Tibial nerve (tissue), 4 donors: ENCODE measurements at regions not wholly inside any gene's neighbourhood (a gene's known extent, or its start where the extent isn't known, plus 50 kb on each side); places are given as distances from the start of the nearest gene placed in this dataset.
"Not testable (repeated sequence)": the region's sequence is repeated elsewhere in the genome, so short reads cannot be mapped to it uniquely, and the experiment has no call there.

Source experiments
- DNase-seq, 2 donors: peaks; one replicate each; pipeline ENCODE4 v3.0.0-alpha.2; 2019; ENCODE audit warnings: low spot score in 2 of 2
- H3K27ac ChIP-seq, 4 donors: fragments of 200-600 bp; sonication (generic) in 3 of 4; one replicate each; pipeline ENCODE4 v1.5.1; 2017 to 2019; ENCODE audit warnings: mild to moderate bottlenecking in 1 of 4
- H3K27me3 ChIP-seq, 2 donors: fragments of 200-600 bp; sonication (generic) in 1 of 2; one replicate each; pipeline versions ENCODE4 v1.5.1 to v1.6.0; 2017 to 2019
- H3K36me3 ChIP-seq, 3 donors: fragments of 200-600 bp; sonication (generic); one replicate each; pipeline ENCODE4 v1.5.1; 2018 to 2019
- H3K4me1 ChIP-seq, 4 donors: fragments of 200-600 bp; sonication (generic) in 3 of 4; one replicate each; pipeline ENCODE4 v1.5.1; 2017 to 2019
- H3K4me3 ChIP-seq, 4 donors: fragments of 200-600 bp; sonication (generic) in 3 of 4; one replicate each; pipeline ENCODE4 v1.5.1; 2017 to 2019; ENCODE audit warnings: mild to moderate bottlenecking in 1 of 4, moderate library complexity in 1 of 4
- H3K9me3 ChIP-seq, 4 donors: fragments of 200-600 bp; sonication (generic) in 3 of 4; one replicate each; pipeline ENCODE4 v1.5.1; 2017 to 2019
- EP300 ChIP-seq, 2 donors: sonication (generic); formaldehyde crosslinking; IDR thresholded peaks; one replicate each; pipeline ENCODE4 v1.6.1; 2017; ENCODE audit warnings: antibody characterized with exemption in 2 of 2, mild to moderate bottlenecking in 1 of 2
- POLR2A ChIP-seq, 2 donors: fragments of 450-650 bp; IDR thresholded peaks; one replicate each; pipeline ENCODE4 v1.6.1; 2017; ENCODE audit warnings: antibody characterized with exemption in 2 of 2, mild to moderate bottlenecking in 2 of 2, moderate library complexity in 2 of 2
- WGBS, 2 donors: methylation state at CpG; one replicate each; pipeline ENCODE4 v1.1.5; 2018; 5-methylcytosine and 5-hydroxymethylcytosine counted together
- TF ChIP-seq, protein P1 (sequence below), 5 experiments: fragments of 200-600 bp in 3 of 5; fragments of 450-650 bp in 2 of 5; sonication (generic) in 3 of 5; IDR thresholded peaks; one replicate each; pipeline ENCODE4 v1.5.1; 2016 to 2019; ENCODE audit warnings: antibody characterized with exemption in 5 of 5, mild to moderate bottlenecking in 3 of 5, moderate library complexity in 2 of 5

DNA sequence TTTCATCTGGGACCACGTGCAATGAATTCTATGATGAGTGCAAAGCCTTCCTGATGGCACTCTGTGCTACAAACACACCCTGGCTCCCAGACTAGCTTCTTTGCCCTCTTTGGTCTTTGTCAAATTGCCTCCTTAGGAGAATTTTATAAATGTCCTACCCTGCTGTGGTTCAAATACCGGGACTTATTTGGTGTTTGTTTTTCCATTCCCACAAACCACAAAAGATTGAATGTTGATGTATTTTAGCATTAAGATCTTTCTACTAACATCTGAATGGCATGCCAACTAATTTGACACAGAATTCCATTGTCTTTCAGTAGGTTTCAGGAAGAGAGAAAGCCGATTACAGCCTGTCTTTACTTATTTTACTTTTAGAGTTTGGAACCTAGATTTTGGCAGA is 424.2 kb upstream of the SLC35B3 start:
- H3K27me3 ChIP-seq, result no peaks in the 10 kb centered on the region
- no peaks in the 10 kb centered on the region for H3K9me3 ChIP-seq
- DNase-seq, result no peak
- H3K4me3 ChIP-seq, result no peak overlapping the region
- no peaks in the 10 kb centered on the region for H3K36me3 ChIP-seq
- no peaks in the 10 kb centered on the region for H3K4me1 ChIP-seq
- TF ChIP-seq POLR2A (IDR thresholded peaks at IDR 0.05) (no peak), EP300 (IDR thresholded peaks at IDR 0.05) (no peak)
- TF ChIP-seq, protein P1, sequence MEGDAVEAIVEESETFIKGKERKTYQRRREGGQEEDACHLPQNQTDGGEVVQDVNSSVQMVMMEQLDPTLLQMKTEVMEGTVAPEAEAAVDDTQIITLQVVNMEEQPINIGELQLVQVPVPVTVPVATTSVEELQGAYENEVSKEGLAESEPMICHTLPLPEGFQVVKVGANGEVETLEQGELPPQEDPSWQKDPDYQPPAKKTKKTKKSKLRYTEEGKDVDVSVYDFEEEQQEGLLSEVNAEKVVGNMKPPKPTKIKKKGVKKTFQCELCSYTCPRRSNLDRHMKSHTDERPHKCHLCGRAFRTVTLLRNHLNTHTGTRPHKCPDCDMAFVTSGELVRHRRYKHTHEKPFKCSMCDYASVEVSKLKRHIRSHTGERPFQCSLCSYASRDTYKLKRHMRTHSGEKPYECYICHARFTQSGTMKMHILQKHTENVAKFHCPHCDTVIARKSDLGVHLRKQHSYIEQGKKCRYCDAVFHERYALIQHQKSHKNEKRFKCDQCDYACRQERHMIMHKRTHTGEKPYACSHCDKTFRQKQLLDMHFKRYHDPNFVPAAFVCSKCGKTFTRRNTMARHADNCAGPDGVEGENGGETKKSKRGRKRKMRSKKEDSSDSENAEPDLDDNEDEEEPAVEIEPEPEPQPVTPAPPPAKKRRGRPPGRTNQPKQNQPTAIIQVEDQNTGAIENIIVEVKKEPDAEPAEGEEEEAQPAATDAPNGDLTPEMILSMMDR (IDR thresholded peaks at IDR 0.05), result no peak
- WGBS, 2 donors, result 56 to 63% methylated on average over 3 of the region's 3 CpGs
- no peak overlapping the region for H3K27ac ChIP-seq

DNA sequence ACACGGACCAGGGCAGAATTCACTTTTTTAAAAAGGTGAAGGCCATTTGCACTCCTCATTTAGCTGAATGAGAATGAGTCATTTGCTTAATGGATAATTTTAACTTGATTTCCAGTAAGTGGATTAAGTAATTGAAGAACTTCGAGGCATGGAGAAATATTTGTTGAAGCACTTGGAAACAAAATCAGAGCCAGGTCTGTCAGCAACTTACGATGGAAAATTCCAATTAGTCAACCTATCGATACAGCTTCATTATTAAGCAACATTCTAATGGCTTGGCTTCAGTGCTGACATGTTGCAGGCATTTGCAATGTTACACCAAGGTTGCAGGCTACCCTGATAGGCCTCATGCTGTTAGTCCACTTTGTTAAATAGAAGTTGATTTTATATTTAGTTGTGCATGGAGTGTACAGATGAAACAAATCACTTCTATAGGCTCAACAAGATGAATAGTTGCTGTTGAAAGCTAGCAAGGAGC is 423.5 kb upstream of the SLC35B3 start:
- no peaks in the 10 kb centered on the region for H3K36me3 ChIP-seq
- H3K4me3 ChIP-seq, result no peak overlapping the region
- no peaks in the 10 kb centered on the region for H3K9me3 ChIP-seq
- TF ChIP-seq, protein P1 (IDR thresholded peaks at IDR 0.05), result no peak
- TF ChIP-seq POLR2A (IDR thresholded peaks at IDR 0.05) (no peak), EP300 (IDR thresholded peaks at IDR 0.05) (no peak)
- H3K27me3 ChIP-seq, result no peaks in the 10 kb centered on the region
- H3K4me1 ChIP-seq, result no peaks in the 10 kb centered on the region
- WGBS, 2 donors, result 63 to 73% methylated on average over 4 of the region's 4 CpGs
- DNase-seq, result no peak
- H3K27ac ChIP-seq, result no peak overlapping the region

DNA sequence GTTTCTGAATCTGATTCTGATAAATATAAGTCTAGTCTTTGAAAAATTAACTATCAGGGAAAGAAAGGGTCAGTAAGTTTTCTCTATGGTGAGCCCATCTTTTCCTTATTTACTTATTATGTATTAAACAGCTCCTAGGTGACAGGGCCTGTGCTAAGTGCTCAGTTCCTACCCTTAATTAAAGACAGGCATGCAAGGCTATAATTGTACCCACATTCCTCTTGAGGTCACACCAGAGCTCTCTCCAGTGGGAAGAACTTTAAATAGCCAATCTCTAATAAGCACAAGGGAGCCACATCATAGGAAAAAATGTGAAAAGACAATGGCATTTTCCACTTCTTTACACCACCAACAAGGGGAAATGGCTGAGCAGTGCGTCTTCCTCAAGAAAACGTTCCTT is 421.8 kb upstream of the SLC35B3 start:
- no peak for TF ChIP-seq EP300 (IDR thresholded peaks at IDR 0.05)
- TF ChIP-seq, protein P1 (IDR thresholded peaks at IDR 0.05), result no peak
- TF ChIP-seq POLR2A (IDR thresholded peaks at IDR 0.05), result no peak
- Histone ChIP-seq H3K36me3 (no peaks in the 10 kb centered on the region), H3K9me3 (no peaks in the 10 kb centered on the region), H3K4me3 (no peak overlapping the region), H3K27ac (no peak overlapping the region), H3K27me3 (no peaks in the 10 kb centered on the region), H3K4me1 (no peaks in the 10 kb centered on the region)
- 60 to 62% methylated on average over 2 of the region's 2 CpGs for WGBS, 2 donors
- no peak for DNase-seq

DNA sequence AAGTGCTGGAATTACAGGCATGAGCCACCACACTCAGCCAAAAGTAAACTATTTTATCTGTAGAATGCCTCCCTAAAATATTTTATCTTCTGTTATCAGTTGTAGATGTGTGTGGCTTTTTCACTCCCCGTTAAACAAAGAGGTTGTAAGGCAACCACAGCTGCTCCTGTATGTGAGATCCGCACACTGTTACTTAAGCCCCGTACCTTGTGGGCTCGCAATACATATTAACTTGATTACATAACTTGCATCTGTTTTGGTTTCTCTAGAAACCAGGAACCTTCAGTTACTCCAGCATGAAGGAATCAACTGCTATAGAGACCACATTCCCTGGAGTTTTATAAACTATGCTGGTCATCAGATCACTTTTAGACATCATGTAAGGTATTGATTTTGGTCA is 420.1 kb upstream of the SLC35B3 start:
- no peak overlapping the region for H3K27ac ChIP-seq
- no peaks in the 10 kb centered on the region for H3K9me3 ChIP-seq
- no peaks in the 10 kb centered on the region for H3K27me3 ChIP-seq
- WGBS, 2 donors, result 80% methylated on average over 4 of the region's 4 CpGs
- H3K4me3 ChIP-seq, result no peak overlapping the region
- TF ChIP-seq EP300 (IDR thresholded peaks at IDR 0.05), result no peak
- TF ChIP-seq POLR2A (IDR thresholded peaks at IDR 0.05), result no peak
- TF ChIP-seq, protein P1 (IDR thresholded peaks at IDR 0.05), result no peak
- H3K36me3 ChIP-seq, result no peaks in the 10 kb centered on the region
- no peaks in the 10 kb centered on the region for H3K4me1 ChIP-seq
- no peak for DNase-seq

DNA sequence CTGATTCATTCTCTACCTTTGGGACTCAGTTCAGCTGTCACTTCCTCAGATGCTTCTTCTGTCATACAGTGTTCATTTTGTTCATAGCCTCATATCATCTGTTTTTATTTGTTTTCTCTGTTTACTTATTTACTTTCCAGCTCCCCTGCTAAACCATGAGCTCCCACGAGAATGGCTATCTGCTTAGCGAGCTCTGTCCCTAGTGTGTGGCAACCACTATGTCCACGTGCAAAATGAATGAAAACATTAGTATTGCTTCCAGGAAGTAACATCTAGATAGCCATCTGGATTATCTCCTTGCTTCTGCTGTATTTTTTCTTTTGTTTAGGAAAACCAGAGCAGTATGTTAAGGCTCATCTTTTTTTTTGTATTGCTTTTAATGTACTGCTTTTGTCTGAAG is 417.0 kb upstream of the SLC35B3 start:
- Histone ChIP-seq H3K27ac (no peak overlapping the region), H3K4me3 (no peak overlapping the region), H3K4me1 (no peaks in the 10 kb centered on the region), H3K36me3 (no peaks in the 10 kb centered on the region), H3K27me3 (no peaks in the 10 kb centered on the region), H3K9me3 (no peaks in the 10 kb centered on the region)
- no peak for DNase-seq
- TF ChIP-seq, protein P1 (IDR thresholded peaks at IDR 0.05), result no peak
- TF ChIP-seq EP300 (IDR thresholded peaks at IDR 0.05) (no peak), POLR2A (IDR thresholded peaks at IDR 0.05) (no peak)
- 55 to 61% methylated on average over 3 of the region's 3 CpGs for WGBS, 2 donors

DNA sequence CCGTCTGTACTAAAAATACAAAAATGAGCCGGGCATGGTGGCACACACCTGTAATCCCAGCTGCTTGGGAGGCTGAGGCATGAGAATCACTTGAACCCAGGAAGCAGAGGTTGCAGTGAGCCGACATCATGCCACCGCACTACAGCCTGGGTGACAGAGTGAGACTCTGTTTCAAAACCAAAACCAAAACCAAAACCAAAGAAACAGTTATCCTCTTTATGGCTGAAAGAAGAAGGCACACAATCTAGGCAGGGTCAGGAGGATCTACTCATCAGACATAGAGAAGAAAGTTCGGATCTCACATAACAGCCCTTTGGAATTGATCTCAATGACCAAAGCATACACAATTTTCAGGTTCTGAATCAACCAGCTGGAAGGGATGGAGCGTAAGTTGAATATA is 411.3 kb upstream of the SLC35B3 start:
- DNase-seq, H3K36me3 ChIP-seq, H3K9me3 ChIP-seq, H3K4me3 ChIP-seq, H3K27me3 ChIP-seq, H3K4me1 ChIP-seq, H3K27ac ChIP-seq: not testable (repeated sequence)
- 85 to 88% methylated on average over 6 of the region's 6 CpGs for WGBS, 2 donors
